WERI-Rb-1 (cell line): ENCODE measurements at regions not wholly inside any gene's neighbourhood (a gene's known extent, or its start where the extent isn't known, plus 50 kb on each side); places are given as distances from the start of the nearest gene placed in this dataset.

Experiments used
- DNase-seq: peaks from one replicate; pipeline ENCODE4 v3.0.0-alpha.2; 2020
- H3K27ac ChIP-seq: fragments of 250-450 bp; sonication (Bioruptor Pico); 2 replicates; pipeline ENCODE4 v1.5.1; 2020; ENCODE audit warnings: mild to moderate bottlenecking, moderate library complexity
- H3K27me3 ChIP-seq: fragments of 250-450 bp; sonication (Bioruptor Pico); 2 replicates; pipeline ENCODE4 v1.5.1; 2021; ENCODE audit warnings: mild to moderate bottlenecking, low read depth, moderate library complexity; ENCODE audit not compliant: insufficient read depth, severe bottlenecking
- H3K36me3 ChIP-seq: fragments of 250-450 bp; sonication (Bioruptor Pico); 2 replicates; pipeline ENCODE4 v1.5.1; 2020; ENCODE audit warnings: mild to moderate bottlenecking, moderate library complexity
- H3K4me3 ChIP-seq: 2 replicates; pipeline ENCODE4 v1.5.1; 2011; ENCODE audit warnings: low read depth, mild to moderate bottlenecking, control low read depth, low read length
- H3K9me3 ChIP-seq: fragments of 250-450 bp; sonication (Bioruptor Pico); 2 replicates; pipeline ENCODE4 v1.5.1; 2021; ENCODE audit warnings: mild to moderate bottlenecking, moderate library complexity; ENCODE audit not compliant: severe bottlenecking
- CTCF ChIP-seq: IDR thresholded peaks from 2 replicates; pipeline ENCODE4 v1.5.1; 2011; ENCODE audit warnings: low read depth, mild to moderate bottlenecking, control low read depth, inconsistent platforms, low read length

GRCh38 chr11:70948398-70948797, 304.0 kb downstream of the SHANK2 start:
- H3K27me3 ChIP-seq: no peaks in the 10 kb centered on the region
- H3K36me3 ChIP-seq: no peaks in the 10 kb centered on the region
- no peak overlapping the region for H3K4me3 ChIP-seq
- no peak overlapping the region for H3K27ac ChIP-seq
- no peak for TF ChIP-seq CTCF
- no peaks in the 10 kb centered on the region for H3K9me3 ChIP-seq
- no peak for DNase-seq

- no peak overlapping the region for H3K4me3 ChIP-seq
- no peaks in the 10 kb centered on the region for H3K9me3 ChIP-seq
- no peak for TF ChIP-seq CTCF
- no peak overlapping the region for H3K27ac ChIP-seq
- no peaks in the 10 kb centered on the region for H3K27me3 ChIP-seq
- no peak for DNase-seq
- H3K36me3 ChIP-seq: no peaks in the 10 kb centered on the region
Observed at GRCh38 chr11:70948855-70949531, 303.4 kb downstream of the SHANK2 start.

- no peaks in the 10 kb centered on the region for H3K36me3 ChIP-seq
- H3K4me3 ChIP-seq: no peak overlapping the region
- DNase-seq: no peak
- H3K27ac ChIP-seq: no peak overlapping the region
- TF ChIP-seq CTCF: no peak
- no peaks in the 10 kb centered on the region for H3K27me3 ChIP-seq
- no peaks in the 10 kb centered on the region for H3K9me3 ChIP-seq
Observed at GRCh38 chr11:70951139-70951804, 301.1 kb downstream of the SHANK2 start.

- no peak for TF ChIP-seq CTCF
- H3K36me3 ChIP-seq: no peaks in the 10 kb centered on the region
- DNase-seq: no peak
- no peaks in the 10 kb centered on the region for H3K9me3 ChIP-seq
- no peak overlapping the region for H3K27ac ChIP-seq
- H3K27me3 ChIP-seq: no peaks in the 10 kb centered on the region
- H3K4me3 ChIP-seq: no peak overlapping the region
Observed at GRCh38 chr11:70952191-70952590, 300.2 kb downstream of the SHANK2 start.

- no peaks in the 10 kb centered on the region for H3K36me3 ChIP-seq
- no peaks in the 10 kb centered on the region for H3K9me3 ChIP-seq
- DNase-seq: no peak
- no peak for TF ChIP-seq CTCF
- H3K27me3 ChIP-seq: no peaks in the 10 kb centered on the region
- no peak overlapping the region for H3K27ac ChIP-seq
- H3K4me3 ChIP-seq: no peak overlapping the region
Observed at GRCh38 chr11:70953720-70954119, 298.7 kb downstream of the SHANK2 start.
